GM23248 (cell line): ENCODE measurements at regions not wholly inside any gene's neighbourhood (a gene's known extent, or its start where the extent isn't known, plus 50 kb on each side); places are given as distances from the start of the nearest gene placed in this dataset.
"Not testable (repeated sequence)": the region's sequence is repeated elsewhere in the genome, so short reads cannot be mapped to it uniquely, and the experiment has no call there.

Experiments
- DNase-seq: peaks from one replicate; pipeline ENCODE4 v3.0.0-alpha.2; 2015
- H2AFZ ChIP-seq: fragments of 200-600 bp; sonication (generic); 2 replicates; pipeline ENCODE4 v1.6.1; 2016; ENCODE audit warnings: antibody characterized with exemption
- H3F3A ChIP-seq: fragments of 200-600 bp; sonication (generic); 2 replicates; pipeline ENCODE4 v1.6.1; 2016; ENCODE audit warnings: mild to moderate bottlenecking, antibody characterized with exemption, mixed run types; ENCODE audit not compliant: insufficient read depth
- H3K27ac ChIP-seq: fragments of 200-600 bp; sonication (generic); 2 replicates; pipeline ENCODE4 v1.5.1; 2016; ENCODE audit warnings: mild to moderate bottlenecking
- H3K27me3 ChIP-seq: fragments of 200-600 bp; sonication (generic); replicated peaks from 2 replicates; pipeline ENCODE4 v1.6.1; 2016; ENCODE audit warnings: mild to moderate bottlenecking; ENCODE audit not compliant: insufficient read depth
- H3K36me3 ChIP-seq: fragments of 200-600 bp; sonication (generic); 2 replicates; pipeline ENCODE4 v1.6.1; 2016; ENCODE audit warnings: low read depth, mild to moderate bottlenecking
- H3K4me1 ChIP-seq: fragments of 200-600 bp; sonication (generic); 2 replicates; pipeline ENCODE4 v1.6.1; 2016; ENCODE audit warnings: mild to moderate bottlenecking; ENCODE audit not compliant: insufficient read depth
- H3K4me2 ChIP-seq: fragments of 200-600 bp; sonication (generic); one replicate; pipeline ENCODE4 v1.6.1; 2016; ENCODE audit warnings: mild to moderate bottlenecking; ENCODE audit not compliant: unreplicated experiment
- H3K4me3 ChIP-seq: fragments of 200-600 bp; sonication (generic); 2 replicates; pipeline ENCODE4 v1.5.1; 2016; ENCODE audit warnings: mild to moderate bottlenecking
- H3K79me2 ChIP-seq: fragments of 200-600 bp; sonication (generic); 2 replicates; pipeline ENCODE4 v1.6.1; 2016; ENCODE audit warnings: mild to moderate bottlenecking; ENCODE audit not compliant: insufficient read depth
- H3K9ac ChIP-seq: fragments of 200-600 bp; sonication (generic); 2 replicates; pipeline ENCODE4 v1.6.1; 2016; ENCODE audit warnings: mild to moderate bottlenecking
- H3K9me2 ChIP-seq: fragments of 200-600 bp; sonication (generic); 2 replicates; pipeline ENCODE4 v1.6.1; 2016; ENCODE audit warnings: mixed run types, mild to moderate bottlenecking, moderate library complexity; ENCODE audit not compliant: insufficient read depth
- H3K9me3 ChIP-seq: fragments of 200-600 bp; sonication (generic); one replicate; pipeline ENCODE4 v1.6.1; 2017; ENCODE audit warnings: low read depth
- H4K20me1 ChIP-seq: fragments of 200-600 bp; sonication (generic); 2 replicates; pipeline ENCODE4 v1.6.0; 2016; ENCODE audit not compliant: insufficient read depth
- EZH2 ChIP-seq: fragments of 200-600 bp; sonication (generic); IDR thresholded peaks from 2 replicates; pipeline ENCODE4 v1.6.1; 2018; ENCODE audit warnings: antibody characterized with exemption, mild to moderate bottlenecking; ENCODE audit not compliant: insufficient read depth, poor library complexity, severe bottlenecking
- EZH2phosphoT487 ChIP-seq: fragments of 200-600 bp; sonication (generic); IDR thresholded peaks from 2 replicates; pipeline ENCODE4 v1.6.1; 2018; ENCODE audit warnings: antibody characterized with exemption, moderate library complexity, mild to moderate bottlenecking, low read depth; ENCODE audit not compliant: insufficient read depth
- WGBS, 2 experiments: methylation state at CpG; one replicate each; pipeline ENCODE4 v1.1.6; 2015 to 2017; ENCODE audit warnings: low lambda C conversion rate in 2 of 2, low coverage in 1 of 2; ENCODE audit errors: missing lambda C conversion rate in 2 of 2; 5-methylcytosine and 5-hydroxymethylcytosine counted together
- in situ Hi-C: fragments of 300-500 bp; cut with MboI; formaldehyde crosslinking; loops from 2 replicates; pipeline ENCODE4 v1.15.0; 2020

GRCh38 chr3:88876724-88877123 lies 230.7 kb upstream of the EPHA3 start:
- H3K4me1 ChIP-seq = no peaks in the 10 kb centered on the region
- no peak overlapping the region for H3K4me3 ChIP-seq
- no peak overlapping the region for H2AFZ ChIP-seq
- TF ChIP-seq EZH2phosphoT487 = no peak
- no peak for TF ChIP-seq EZH2
- 0 out of 2 replicates have a peak, but pooled peaks cover 4% of the 10 kb centered on the region for H3K27me3 ChIP-seq
- 44 to 51% methylated on average over 4 of the region's 4 CpGs for WGBS, 2 experiments
- H3K79me2 ChIP-seq = no peaks in the 10 kb centered on the region
- no peak overlapping the region for H3K4me2 ChIP-seq
- no peak overlapping the region for H3K27ac ChIP-seq
- H3K9ac ChIP-seq = no peak overlapping the region
- H3K36me3 ChIP-seq = no peaks in the 10 kb centered on the region
- no peaks in the 10 kb centered on the region for H4K20me1 ChIP-seq
- no peaks in the 10 kb centered on the region for H3K9me3 ChIP-seq
- no peaks in the 10 kb centered on the region for H3F3A ChIP-seq
- no peaks in the 10 kb centered on the region for H3K9me2 ChIP-seq
- no peak for DNase-seq
- in situ Hi-C loops = no loop called here

DNA sequence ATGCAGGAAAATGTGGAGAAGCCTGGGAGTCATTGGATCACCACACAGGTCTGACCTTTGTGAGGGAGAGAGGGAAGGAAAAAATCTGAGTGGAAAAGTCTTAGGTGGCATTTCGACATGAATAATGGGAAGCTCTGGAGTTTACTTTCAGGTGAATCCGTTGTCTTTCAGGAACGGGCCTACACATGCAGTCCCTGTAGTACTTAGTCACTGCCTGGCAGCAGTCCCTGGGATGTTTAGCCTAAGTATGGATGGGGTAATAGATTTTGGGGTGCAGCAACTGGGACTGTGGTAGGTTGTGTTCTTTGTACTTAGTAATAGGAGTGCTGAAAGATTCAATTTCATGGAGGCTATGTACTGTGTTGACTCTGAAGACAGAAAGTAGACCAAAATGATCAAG lies 227.5 kb upstream of the EPHA3 start:
- no peak overlapping the region for H3K4me2 ChIP-seq
- no peak overlapping the region for H2AFZ ChIP-seq
- H3K4me1 ChIP-seq = no peaks in the 10 kb centered on the region
- no peaks in the 10 kb centered on the region for H3K9me3 ChIP-seq
- no peak overlapping the region for H3K9ac ChIP-seq
- H3K27me3 ChIP-seq = 0 out of 2 replicates have a peak, but pooled peaks cover 4% of the 10 kb centered on the region
- in situ Hi-C loops = no loop called here
- WGBS, 2 experiments = 31 to 35% methylated on average over 3 of the region's 3 CpGs
- H4K20me1 ChIP-seq = no peaks in the 10 kb centered on the region
- H3K79me2 ChIP-seq = no peaks in the 10 kb centered on the region
- TF ChIP-seq EZH2 = no peak
- H3K27ac ChIP-seq = no peak overlapping the region
- H3K9me2 ChIP-seq = no peaks in the 10 kb centered on the region
- no peaks in the 10 kb centered on the region for H3F3A ChIP-seq
- no peak for DNase-seq
- H3K4me3 ChIP-seq = no peak overlapping the region
- no peaks in the 10 kb centered on the region for H3K36me3 ChIP-seq

- H3F3A ChIP-seq = no peaks in the 10 kb centered on the region
- no peaks in the 10 kb centered on the region for H4K20me1 ChIP-seq
- H3K36me3 ChIP-seq = no peaks in the 10 kb centered on the region
- 0 out of 2 replicates have a peak, but pooled peaks cover 4% of the 10 kb centered on the region for H3K27me3 ChIP-seq
- H3K27ac ChIP-seq = no peak overlapping the region
- H3K4me3 ChIP-seq = no peak overlapping the region
- H2AFZ ChIP-seq = no peak overlapping the region
- no peak for DNase-seq
- H3K9ac ChIP-seq = no peak overlapping the region
- H3K79me2 ChIP-seq = no peaks in the 10 kb centered on the region
- no peak for TF ChIP-seq EZH2phosphoT487
- no peak for TF ChIP-seq EZH2
- H3K4me2 ChIP-seq = no peak overlapping the region
- no peaks in the 10 kb centered on the region for H3K4me1 ChIP-seq
- in situ Hi-C loops = no loop called here
- H3K9me2 ChIP-seq = no peaks in the 10 kb centered on the region
- 5 to 16% methylated on average over 2 of the region's 2 CpGs for WGBS, 2 experiments
- no peaks in the 10 kb centered on the region for H3K9me3 ChIP-seq
Observed at GRCh38 chr3:88882121-88882520, 225.3 kb upstream of the EPHA3 start.

DNA sequence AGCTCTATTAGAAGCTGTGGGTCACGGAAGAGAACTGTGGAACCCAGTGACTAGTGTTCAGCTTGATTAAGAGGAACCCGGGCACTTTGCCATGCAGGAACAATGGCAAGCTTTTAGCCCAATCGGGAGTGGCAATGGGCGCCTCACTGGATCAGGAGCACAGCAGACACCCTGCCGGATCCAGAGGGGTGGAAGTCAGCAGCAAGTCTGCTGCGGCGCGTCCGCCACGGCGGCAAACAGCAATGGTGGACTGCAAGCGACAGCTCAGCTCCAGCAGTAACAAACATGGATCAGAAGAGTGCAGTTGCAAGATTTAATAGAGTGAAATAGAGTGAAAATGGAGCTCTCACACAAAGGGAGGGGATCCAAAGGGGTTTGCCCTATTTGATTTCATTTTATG lies 220.8 kb upstream of the EPHA3 start:
- H3K9me3 ChIP-seq, H3K4me1 ChIP-seq, in situ Hi-C loops, H3K27me3 ChIP-seq, DNase-seq, H3K27ac ChIP-seq, H4K20me1 ChIP-seq, H3K4me3 ChIP-seq, H3K9me2 ChIP-seq, H3K79me2 ChIP-seq, H3K9ac ChIP-seq, H2AFZ ChIP-seq, H3K4me2 ChIP-seq, H3F3A ChIP-seq, H3K36me3 ChIP-seq: not testable (repeated sequence)
- WGBS, 2 experiments = 64% methylated on average over 12 of the region's 12 CpGs

DNA sequence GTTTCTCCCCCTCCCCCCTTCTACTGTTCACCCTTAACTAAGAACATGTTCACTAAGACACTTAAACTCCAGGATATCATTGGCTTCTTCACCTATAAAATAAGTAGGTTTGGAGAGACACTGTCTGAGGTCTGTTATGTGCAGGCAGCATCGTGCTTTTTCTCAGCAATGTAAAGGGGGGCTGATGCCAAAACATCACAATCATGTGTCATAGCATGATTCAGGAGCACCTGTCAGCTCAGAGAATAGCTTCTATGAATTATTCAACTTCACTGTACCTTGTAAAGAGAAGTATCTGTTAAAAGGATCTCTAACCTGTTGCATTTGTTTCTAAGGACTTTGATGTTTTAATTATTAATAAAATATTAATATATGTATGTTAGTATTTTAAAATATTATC lies 211.4 kb upstream of the EPHA3 start:
- no peak for DNase-seq
- no peak overlapping the region for H3K9ac ChIP-seq
- H3K4me3 ChIP-seq = no peak overlapping the region
- no peak overlapping the region for H3K4me2 ChIP-seq
- H3F3A ChIP-seq = no peaks in the 10 kb centered on the region
- H2AFZ ChIP-seq = no peak overlapping the region
- H3K27me3 ChIP-seq = no peaks in the 10 kb centered on the region
- H3K79me2 ChIP-seq = no peaks in the 10 kb centered on the region
- TF ChIP-seq EZH2phosphoT487 (no peak), EZH2 (no peak)
- no peaks in the 10 kb centered on the region for H3K4me1 ChIP-seq
- 20 to 36% methylated on average over 1 of the region's 1 CpG for WGBS, 2 experiments
- in situ Hi-C loops = no loop called here
- H3K36me3 ChIP-seq = no peaks in the 10 kb centered on the region
- H3K27ac ChIP-seq = no peak overlapping the region
- no peaks in the 10 kb centered on the region for H3K9me2 ChIP-seq
- no peaks in the 10 kb centered on the region for H3K9me3 ChIP-seq
- H4K20me1 ChIP-seq = no peaks in the 10 kb centered on the region
